HL-60 (cell line): ENCODE measurements at regions not wholly inside any gene's neighbourhood (a gene's known extent, or its start where the extent isn't known, plus 50 kb on each side); places are given as distances from the start of the nearest gene placed in this dataset.

Source experiments
- POLR2AphosphoS5 ChIP-seq: IDR thresholded peaks from 2 replicates; pipeline ENCODE4 v1.6.1; 2012; ENCODE audit warnings: low read depth
- TF ChIP-seq, protein P1 (sequence below): IDR thresholded peaks from one replicate; pipeline ENCODE4 v1.5.1; 2011; ENCODE audit warnings: low read length, control low read depth, inconsistent platforms; ENCODE audit not compliant: insufficient read depth

DNA sequence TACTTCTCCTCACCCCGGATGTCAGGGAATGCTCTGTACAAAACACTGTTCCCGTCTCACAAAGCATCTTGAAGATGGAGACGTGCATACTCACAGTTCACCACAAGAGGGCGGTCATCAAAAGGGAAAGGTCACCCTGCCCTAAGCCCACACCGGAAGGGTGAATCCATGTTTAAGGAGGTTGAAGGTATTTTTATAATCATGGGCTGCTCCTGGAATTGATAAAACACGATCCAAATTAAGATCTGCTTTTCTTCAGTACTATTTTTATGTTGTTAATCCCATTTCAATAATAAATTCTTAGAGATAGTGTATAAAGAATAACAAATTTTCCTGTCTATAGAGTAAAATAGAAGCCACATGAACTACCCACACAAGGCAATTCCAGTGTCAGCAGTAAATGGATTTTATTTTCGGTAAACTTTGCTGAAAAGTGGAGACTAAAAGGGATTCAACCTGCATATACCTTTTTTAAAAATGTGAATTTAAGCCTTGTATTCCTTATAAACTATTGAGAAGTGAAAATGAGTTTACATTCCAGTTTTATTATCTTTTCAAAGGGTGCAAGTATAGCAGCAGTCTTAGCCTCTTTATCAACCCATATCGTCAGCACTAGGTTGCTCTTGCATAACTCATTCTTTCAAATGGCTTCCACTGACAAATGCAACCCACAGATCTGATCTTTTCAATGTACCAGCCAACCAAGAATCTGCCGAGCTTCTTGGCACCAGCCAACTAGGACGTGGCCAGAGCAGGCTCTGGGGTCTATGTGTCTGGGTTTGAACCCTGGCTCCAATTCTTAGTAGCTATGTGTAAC, 79.7 kb upstream of the MBOAT1 start:
- TF ChIP-seq, protein P1, sequence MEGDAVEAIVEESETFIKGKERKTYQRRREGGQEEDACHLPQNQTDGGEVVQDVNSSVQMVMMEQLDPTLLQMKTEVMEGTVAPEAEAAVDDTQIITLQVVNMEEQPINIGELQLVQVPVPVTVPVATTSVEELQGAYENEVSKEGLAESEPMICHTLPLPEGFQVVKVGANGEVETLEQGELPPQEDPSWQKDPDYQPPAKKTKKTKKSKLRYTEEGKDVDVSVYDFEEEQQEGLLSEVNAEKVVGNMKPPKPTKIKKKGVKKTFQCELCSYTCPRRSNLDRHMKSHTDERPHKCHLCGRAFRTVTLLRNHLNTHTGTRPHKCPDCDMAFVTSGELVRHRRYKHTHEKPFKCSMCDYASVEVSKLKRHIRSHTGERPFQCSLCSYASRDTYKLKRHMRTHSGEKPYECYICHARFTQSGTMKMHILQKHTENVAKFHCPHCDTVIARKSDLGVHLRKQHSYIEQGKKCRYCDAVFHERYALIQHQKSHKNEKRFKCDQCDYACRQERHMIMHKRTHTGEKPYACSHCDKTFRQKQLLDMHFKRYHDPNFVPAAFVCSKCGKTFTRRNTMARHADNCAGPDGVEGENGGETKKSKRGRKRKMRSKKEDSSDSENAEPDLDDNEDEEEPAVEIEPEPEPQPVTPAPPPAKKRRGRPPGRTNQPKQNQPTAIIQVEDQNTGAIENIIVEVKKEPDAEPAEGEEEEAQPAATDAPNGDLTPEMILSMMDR: peak; percentile 76
- no peak for TF ChIP-seq POLR2AphosphoS5
